GM12878 (cell line): ENCODE measurements at regions not wholly inside any gene's neighbourhood (a gene's known extent, or its start where the extent isn't known, plus 50 kb on each side); places are given as distances from the start of the nearest gene placed in this dataset.

ENCODE experiments used
- ATAC-seq: fragments of 200-7000 bp; cut with Tn5 transposase; 3 replicates; pipeline ENCODE4 v1.9.1; 2020; ENCODE audit warnings: mild to moderate bottlenecking, moderate library complexity
- BruUV-seq: library from RNA; stranded (reverse); fragments of 400-500 nt; replicated peaks from 2 replicates; lab custom pipeline; 2021; lab: Mats Ljungman, UMichigan
- CTCF ChIA-PET: fragments of 300-600 bp; sonication (Branson Sonifier 250); formaldehyde crosslinking; extraction: SDS; loops from one replicate; lab custom pipeline; 2021; ENCODE audit warnings: inconsistent platforms; lab: Yijun Ruan, JAX
- POLR2A ChIA-PET: fragments of 350-600 bp; formaldehyde crosslinking; extraction: SDS; loops from one replicate; lab custom pipeline; 2021; ENCODE audit warnings: inconsistent platforms; lab: Charles Lee
- RAD21 ChIA-PET: fragments of 300-600 bp; sonication (Branson Sonifier 250); formaldehyde crosslinking; loops from one replicate; lab custom pipeline; 2023; ENCODE audit warnings: antibody characterized with exemption; ENCODE audit not compliant: unreplicated experiment; lab: Charles Lee
- SMC1A ChIA-PET: fragments of 300-600 bp; sonication (Branson Sonifier 250); formaldehyde crosslinking; loops from one replicate; lab custom pipeline; 2023; ENCODE audit not compliant: unreplicated experiment, uncharacterized antibody; lab: Charles Lee
- DNase-seq: peaks from one replicate; pipeline ENCODE4 v3.0.0-alpha.2; 2011; ENCODE audit warnings: low read depth, low spot score
- FAIRE-seq: peaks from 3 replicates; lab custom pipeline; 2011; peaks lifted over from hg19 to GRCh38; lab: Jason Lieb, UNC
- H2AFZ ChIP-seq: 2 replicates; pipeline ENCODE4 v1.6.0; 2011; ENCODE audit warnings: low read depth, low read length, control low read depth; ENCODE audit not compliant: control insufficient read depth
- H3K27ac ChIP-seq: 2 replicates; pipeline ENCODE4 v1.5.1; 2011; ENCODE audit warnings: control low read depth; ENCODE audit not compliant: control insufficient read depth, insufficient read depth
- H3K27me3 ChIP-seq, 2 experiments: replicated peaks in 1 of 2; 2 replicates each; pipeline versions ENCODE4 v1.6.0 to v1.6.1; 2011; ENCODE audit warnings: low read length in 1 of 2; ENCODE audit not compliant: control insufficient read depth in 2 of 2, insufficient read depth in 2 of 2
- H3K36me3 ChIP-seq, 2 experiments: 2 replicates each; pipeline ENCODE4 v1.5.1; 2011; ENCODE audit warnings: low read length in 1 of 2; ENCODE audit not compliant: control insufficient read depth in 2 of 2, insufficient read depth in 2 of 2
- H3K4me1 ChIP-seq: 2 replicates; pipeline ENCODE4 v1.6.1; 2011; ENCODE audit warnings: mild to moderate bottlenecking, low read length, moderate library complexity, mixed read lengths; ENCODE audit not compliant: control insufficient read depth, insufficient read depth
- H3K4me2 ChIP-seq: 2 replicates; pipeline ENCODE4 v1.6.0; 2011; ENCODE audit warnings: control low read depth; ENCODE audit not compliant: control insufficient read depth, insufficient read depth
- H3K4me3 ChIP-seq: fragments of 200-600 bp; sonication (generic); 2 replicates; pipeline ENCODE4 v1.5.1; 2016
- H3K79me2 ChIP-seq: 2 replicates; pipeline ENCODE4 v1.6.0; 2011; ENCODE audit warnings: low read length; ENCODE audit not compliant: control insufficient read depth, insufficient read depth
- H3K9ac ChIP-seq: 2 replicates; pipeline ENCODE4 v1.8.0; 2011; ENCODE audit warnings: low read length, control low read depth, mixed read lengths; ENCODE audit not compliant: control insufficient read depth, insufficient read depth
- H3K9me3 ChIP-seq: replicated peaks from 3 replicates; pipeline ENCODE4 v1.5.1; 2011; ENCODE audit warnings: mild to moderate bottlenecking, low read length; ENCODE audit not compliant: control insufficient read depth, insufficient read depth
- H4K20me1 ChIP-seq: 2 replicates; pipeline ENCODE4 v1.6.0; 2011; ENCODE audit not compliant: control insufficient read depth, insufficient read depth
- ASH2L ChIP-seq: fragments of 300-600, 200-600 bp; sonication (generic); IDR thresholded peaks from 2 replicates; pipeline ENCODE4 v1.6.1; 2017; ENCODE audit warnings: low read depth, mild to moderate bottlenecking, borderline replicate concordance
- CBX3 ChIP-seq: fragments of 200-600 bp; sonication (generic); IDR thresholded peaks from 2 replicates; pipeline ENCODE4 v1.6.1; 2016; ENCODE audit warnings: low read depth, borderline replicate concordance
- CBX5 ChIP-seq: sonication (generic); IDR thresholded peaks from 2 replicates; pipeline ENCODE4 v1.6.1; 2016; ENCODE audit warnings: low read depth, moderate library complexity, mild to moderate bottlenecking, inconsistent platforms
- CEBPB ChIP-seq, 2 experiments: fragments of 150-350 bp in 1 of 2; IDR thresholded peaks; 2 replicates each; pipeline ENCODE4 v1.6.1; 2012 to 2014; ENCODE audit warnings: low read depth in 2 of 2, low read length in 2 of 2, borderline replicate concordance in 1 of 2, inconsistent platforms in 1 of 2
- CREM ChIP-seq: IDR thresholded peaks from 2 replicates; pipeline ENCODE4 v1.6.1; 2014; ENCODE audit warnings: antibody characterized with exemption, low read depth
- ETV6 ChIP-seq, 2 experiments: fragments of 450-650 bp in 1 of 2; IDR thresholded peaks in 1 of 2; conservative IDR thresholded peaks in 1 of 2; 2 replicates each; pipeline ENCODE4 v1.6.1; 2014; ENCODE audit warnings: antibody characterized with exemption in 1 of 2, borderline replicate concordance in 1 of 2, low read depth in 1 of 2, mild to moderate bottlenecking in 1 of 2, moderate library complexity in 1 of 2
- GABPA ChIP-seq: IDR thresholded peaks from 2 replicates; pipeline ENCODE4 v1.6.1; 2014; ENCODE audit warnings: antibody characterized with exemption, low read depth, mild to moderate bottlenecking, inconsistent platforms
- HCFC1 ChIP-seq: fragments of 150-350 bp; IDR thresholded peaks from 2 replicates; pipeline ENCODE4 v1.6.1; 2014; ENCODE audit warnings: low read length
- JUND ChIP-seq: IDR thresholded peaks from 2 replicates; pipeline ENCODE4 v1.6.1; 2012; ENCODE audit warnings: low read depth, mild to moderate bottlenecking, low read length, improper control_type of control experiment, moderate library complexity
- LARP7 ChIP-seq: fragments of 450-650 bp; IDR thresholded peaks from 2 replicates; pipeline ENCODE4 v1.6.1; 2017; ENCODE audit warnings: mild to moderate bottlenecking
- NR2F1 ChIP-seq: fragments of 450-650 bp; conservative IDR thresholded peaks from 2 replicates; pipeline ENCODE4 v1.6.1; 2017; ENCODE audit warnings: mild to moderate bottlenecking
- PAX5 ChIP-seq: IDR thresholded peaks from 2 replicates; pipeline ENCODE4 v1.6.1; 2011; ENCODE audit warnings: low read depth, low read length, borderline replicate concordance
- PAX8 ChIP-seq: fragments of 450-650 bp; IDR thresholded peaks from 2 replicates; pipeline ENCODE4 v1.6.1; 2017; ENCODE audit warnings: mild to moderate bottlenecking, moderate library complexity
- STAT3 ChIP-seq: IDR thresholded peaks from 2 replicates; pipeline ENCODE4 v1.6.1; 2011; ENCODE audit warnings: low read depth, low read length, improper control_type of control experiment
- WRNIP1 ChIP-seq: IDR thresholded peaks from 2 replicates; pipeline ENCODE4 v1.6.1; 2011; ENCODE audit warnings: low read depth, low read length, improper control_type of control experiment, borderline replicate concordance
- ZSCAN29 ChIP-seq: fragments of 450-650 bp; IDR thresholded peaks from 2 replicates; pipeline ENCODE4 v1.6.1; 2017; ENCODE audit warnings: mild to moderate bottlenecking, moderate library complexity
- WGBS: methylation state at CpG from one replicate; pipeline ENCODE4 v1.1.6; 2016; ENCODE audit warnings: low lambda C conversion rate; ENCODE audit not compliant: insufficient replicate concordance, insufficient coverage; ENCODE audit errors: missing lambda C conversion rate; 5-methylcytosine and 5-hydroxymethylcytosine counted together
- in situ Hi-C: fragments of 300-500 bp; cut with MboI; formaldehyde crosslinking; loops from 9 replicates; pipeline ENCODE4 v1.14.3; 2018; ENCODE audit warnings: mixed read lengths
- intact Hi-C: fragments of 100-400 bp; cut with micrococcal nuclease; formaldehyde crosslinking; loops from one replicate; pipeline ENCODE4 v1.14.2; 2022; ENCODE audit not compliant: unreplicated experiment
- TF ChIP-seq, protein P1 (sequence below): IDR thresholded peaks from 2 replicates; pipeline ENCODE4 v1.6.1; 2011; ENCODE audit warnings: borderline replicate concordance, low read depth, mild to moderate bottlenecking, moderate library complexity, low read length; ENCODE audit not compliant: insufficient read depth, poor library complexity, severe bottlenecking
- TF ChIP-seq, protein P2 (sequence below): IDR thresholded peaks from 2 replicates; pipeline ENCODE4 v1.6.1; 2011; ENCODE audit warnings: low read depth, low read length, improper control_type of control experiment, borderline replicate concordance
- TF ChIP-seq, protein P3 (sequence below): fragments of 150-350 bp; IDR thresholded peaks from 2 replicates; pipeline ENCODE4 v1.6.1; 2016; ENCODE audit warnings: low read depth, low read length

GRCh38 chr2:205931388-205931787, 154.6 kb downstream of the INO80D start:
- RAD21 ChIA-PET: no interaction called here
- Histone ChIP-seq H3K27me3 (no peaks in the 10 kb centered on the region; a peak in 1 of 4 replicates), H3K4me2 (no peak overlapping the region), H3K4me1 (no peaks in the 10 kb centered on the region), H3K36me3 (no peaks in the 10 kb centered on the region), H3K79me2 (no peaks in the 10 kb centered on the region), H3K27ac (no peak overlapping the region), H4K20me1 (no peaks in the 10 kb centered on the region), H2AFZ (no peak overlapping the region), H3K9me3 (no peaks in the 10 kb centered on the region), H3K4me3 (no peak overlapping the region), H3K9ac (no peak overlapping the region)
- DNase-seq (no peak), ATAC-seq (no peak), FAIRE-seq (no peak)
- BruUV-seq: no TSS peak
- intact Hi-C loops: no loop called here
- 86% methylated on average over 3 of the region's 3 CpGs for WGBS
- POLR2A ChIA-PET: no interaction called here
- CTCF ChIA-PET: interaction anchor here (1.5 kb wide), 1 partner anchor 17 kb away, joined by 7 read pairs; no protein-coding TSS in a partner anchor
- in situ Hi-C loops: no loop called here
- TF ChIP-seq, protein P1, sequence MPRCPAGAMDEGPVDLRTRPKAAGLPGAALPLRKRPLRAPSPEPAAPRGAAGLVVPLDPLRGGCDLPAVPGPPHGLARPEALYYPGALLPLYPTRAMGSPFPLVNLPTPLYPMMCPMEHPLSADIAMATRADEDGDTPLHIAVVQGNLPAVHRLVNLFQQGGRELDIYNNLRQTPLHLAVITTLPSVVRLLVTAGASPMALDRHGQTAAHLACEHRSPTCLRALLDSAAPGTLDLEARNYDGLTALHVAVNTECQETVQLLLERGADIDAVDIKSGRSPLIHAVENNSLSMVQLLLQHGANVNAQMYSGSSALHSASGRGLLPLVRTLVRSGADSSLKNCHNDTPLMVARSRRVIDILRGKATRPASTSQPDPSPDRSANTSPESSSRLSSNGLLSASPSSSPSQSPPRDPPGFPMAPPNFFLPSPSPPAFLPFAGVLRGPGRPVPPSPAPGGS: no peak
- TF ChIP-seq, protein P2, sequence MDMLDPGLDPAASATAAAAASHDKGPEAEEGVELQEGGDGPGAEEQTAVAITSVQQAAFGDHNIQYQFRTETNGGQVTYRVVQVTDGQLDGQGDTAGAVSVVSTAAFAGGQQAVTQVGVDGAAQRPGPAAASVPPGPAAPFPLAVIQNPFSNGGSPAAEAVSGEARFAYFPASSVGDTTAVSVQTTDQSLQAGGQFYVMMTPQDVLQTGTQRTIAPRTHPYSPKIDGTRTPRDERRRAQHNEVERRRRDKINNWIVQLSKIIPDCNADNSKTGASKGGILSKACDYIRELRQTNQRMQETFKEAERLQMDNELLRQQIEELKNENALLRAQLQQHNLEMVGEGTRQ: no peak
- TF ChIP-seq PAX5 (no peak), CEBPB (IDR thresholded peaks at IDR 0.05; ENCODE audit: borderline replicate concordance in 1 of 2, low read depth in 2 of 2, low read length in 2 of 2) (no peak), LARP7 (no peak), CREM (no peak), HCFC1 (no peak), GABPA (no peak), ETV6 (conservative IDR thresholded peaks at IDR 0.05 in 1 of 2, IDR thresholded peaks at IDR 0.05 in 1 of 2; ENCODE audit: borderline replicate concordance in 1 of 2, low read depth in 1 of 2) (no peak), CBX3 (no peak), JUND (no peak), NR2F1 (no peak), ZSCAN29 (no peak), WRNIP1 (no peak), PAX8 (no peak), STAT3 (no peak), CBX5 (no peak), ASH2L (no peak)
- TF ChIP-seq, protein P3, sequence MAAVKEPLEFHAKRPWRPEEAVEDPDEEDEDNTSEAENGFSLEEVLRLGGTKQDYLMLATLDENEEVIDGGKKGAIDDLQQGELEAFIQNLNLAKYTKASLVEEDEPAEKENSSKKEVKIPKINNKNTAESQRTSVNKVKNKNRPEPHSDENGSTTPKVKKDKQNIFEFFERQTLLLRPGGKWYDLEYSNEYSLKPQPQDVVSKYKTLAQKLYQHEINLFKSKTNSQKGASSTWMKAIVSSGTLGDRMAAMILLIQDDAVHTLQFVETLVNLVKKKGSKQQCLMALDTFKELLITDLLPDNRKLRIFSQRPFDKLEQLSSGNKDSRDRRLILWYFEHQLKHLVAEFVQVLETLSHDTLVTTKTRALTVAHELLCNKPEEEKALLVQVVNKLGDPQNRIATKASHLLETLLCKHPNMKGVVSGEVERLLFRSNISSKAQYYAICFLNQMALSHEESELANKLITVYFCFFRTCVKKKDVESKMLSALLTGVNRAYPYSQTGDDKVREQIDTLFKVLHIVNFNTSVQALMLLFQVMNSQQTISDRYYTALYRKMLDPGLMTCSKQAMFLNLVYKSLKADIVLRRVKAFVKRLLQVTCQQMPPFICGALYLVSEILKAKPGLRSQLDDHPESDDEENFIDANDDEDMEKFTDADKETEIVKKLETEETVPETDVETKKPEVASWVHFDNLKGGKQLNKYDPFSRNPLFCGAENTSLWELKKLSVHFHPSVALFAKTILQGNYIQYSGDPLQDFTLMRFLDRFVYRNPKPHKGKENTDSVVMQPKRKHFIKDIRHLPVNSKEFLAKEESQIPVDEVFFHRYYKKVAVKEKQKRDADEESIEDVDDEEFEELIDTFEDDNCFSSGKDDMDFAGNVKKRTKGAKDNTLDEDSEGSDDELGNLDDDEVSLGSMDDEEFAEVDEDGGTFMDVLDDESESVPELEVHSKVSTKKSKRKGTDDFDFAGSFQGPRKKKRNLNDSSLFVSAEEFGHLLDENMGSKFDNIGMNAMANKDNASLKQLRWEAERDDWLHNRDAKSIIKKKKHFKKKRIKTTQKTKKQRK: no peak
- SMC1A ChIA-PET: interaction anchor here (1.1 kb wide), 1 partner anchor 11 kb away, joined by 3 read pairs; no protein-coding TSS in a partner anchor
